GM12892 (cell line): ENCODE measurements at regions not wholly inside any gene's neighbourhood (a gene's known extent, or its start where the extent isn't known, plus 50 kb on each side); places are given as distances from the start of the nearest gene placed in this dataset.

Experiments used
- DNase-seq: peaks from one replicate; pipeline ENCODE4 v3.0.0; 2011; ENCODE audit not compliant: insufficient read length
- FAIRE-seq: peaks from 2 replicates; lab custom pipeline; 2011; peaks lifted over from hg19 to GRCh38; lab: Jason Lieb, UNC
- POLR2A ChIP-seq: IDR thresholded peaks from 2 replicates; pipeline ENCODE4 v1.6.1; 2011; ENCODE audit warnings: low read depth, low read length, control low read depth
- POLR2AphosphoS5 ChIP-seq: IDR thresholded peaks from 2 replicates; pipeline ENCODE4 v1.6.1; 2011; ENCODE audit warnings: low read depth, low read length, control low read depth
- TAF1 ChIP-seq: IDR thresholded peaks from 2 replicates; pipeline ENCODE4 v1.6.1; 2011; ENCODE audit warnings: low read depth, mild to moderate bottlenecking, control low read depth, low read length, borderline replicate concordance

DNA sequence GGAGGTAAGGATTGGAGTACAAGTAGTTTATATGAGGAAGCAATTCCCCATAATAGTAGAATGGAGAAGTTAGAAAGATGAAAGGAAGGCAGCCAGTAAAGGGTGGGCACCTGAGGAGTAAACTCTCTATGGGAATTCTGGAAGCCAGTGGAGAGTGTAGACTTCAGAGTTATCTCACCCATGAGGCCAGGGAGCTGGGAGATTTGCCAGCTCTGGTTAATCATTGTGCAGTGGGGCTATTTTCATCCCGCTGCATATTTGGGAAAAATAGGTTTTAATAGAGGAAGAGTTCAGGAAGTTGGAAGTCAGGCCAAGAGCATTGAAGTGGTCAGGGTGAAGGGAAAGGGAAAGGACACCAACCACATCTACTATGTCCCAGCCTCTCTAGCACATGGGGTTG lies 242.3 kb upstream of the BRINP1 start:
- DNase-seq: no peak
- TF ChIP-seq TAF1: no peak
- no peak for TF ChIP-seq POLR2AphosphoS5
- TF ChIP-seq POLR2A: no peak
- no peak for FAIRE-seq

DNA sequence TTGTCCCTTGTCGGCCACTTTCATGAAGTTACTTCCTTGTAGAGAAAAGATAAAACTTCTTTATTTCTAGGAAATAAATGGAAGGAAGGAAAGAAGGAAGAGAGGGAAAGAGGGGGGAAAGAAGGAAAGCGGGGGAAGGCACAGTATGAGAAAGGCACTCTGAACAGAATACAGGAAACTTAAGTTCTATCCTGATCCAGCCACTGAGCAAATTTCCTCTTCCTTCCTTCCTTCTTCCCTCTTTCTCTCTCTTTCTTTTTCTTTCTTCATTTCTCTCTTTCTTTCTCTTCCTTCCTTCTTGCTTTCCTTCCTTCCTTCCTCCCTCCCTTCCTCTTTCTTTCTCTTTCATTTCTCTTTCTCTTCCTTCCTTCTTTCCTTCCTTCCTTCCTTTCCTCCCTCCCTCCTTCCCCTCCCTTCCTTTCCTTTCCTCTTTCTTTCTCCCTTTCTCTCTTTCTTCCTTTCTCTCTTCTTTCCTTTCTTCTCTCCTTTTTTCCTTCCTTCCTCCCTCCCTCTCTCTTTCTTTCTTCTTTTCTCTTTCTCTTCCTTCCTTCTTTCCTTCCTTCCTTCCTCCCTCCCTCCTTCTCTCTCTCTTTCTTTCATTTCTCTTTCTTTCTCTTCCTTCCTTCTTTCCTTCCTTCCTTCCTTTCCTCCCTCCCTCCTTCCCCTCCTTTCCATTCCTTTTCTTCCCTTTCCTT lies 240.2 kb upstream of the BRINP1 start:
- DNase-seq (no peak), FAIRE-seq (no peak)
- TF ChIP-seq POLR2AphosphoS5: no peak
- no peak for TF ChIP-seq POLR2A
- TF ChIP-seq TAF1: no peak

DNA sequence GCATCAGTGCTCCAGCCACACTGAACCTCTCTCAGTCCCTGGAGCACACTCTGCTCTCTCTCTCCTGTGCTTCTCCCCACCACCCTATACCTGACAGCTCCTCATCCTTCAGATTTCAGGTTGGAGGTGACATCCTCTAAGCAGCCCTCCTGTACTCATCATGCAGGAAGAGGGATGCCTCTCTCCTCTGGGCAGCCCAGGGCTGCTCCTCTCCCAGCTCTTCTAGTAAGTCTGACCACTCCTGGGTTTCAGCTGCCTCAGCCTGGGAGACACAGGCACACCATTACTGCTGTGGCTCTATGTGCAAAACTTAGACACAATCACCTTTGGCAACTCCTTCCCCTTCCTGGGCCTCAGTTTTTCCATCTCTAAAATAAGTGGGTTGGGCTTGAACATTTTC lies 232.4 kb upstream of the BRINP1 start:
- no peak for DNase-seq
- TF ChIP-seq TAF1: no peak
- no peak for TF ChIP-seq POLR2AphosphoS5
- TF ChIP-seq POLR2A: no peak
- no peak for FAIRE-seq

DNA sequence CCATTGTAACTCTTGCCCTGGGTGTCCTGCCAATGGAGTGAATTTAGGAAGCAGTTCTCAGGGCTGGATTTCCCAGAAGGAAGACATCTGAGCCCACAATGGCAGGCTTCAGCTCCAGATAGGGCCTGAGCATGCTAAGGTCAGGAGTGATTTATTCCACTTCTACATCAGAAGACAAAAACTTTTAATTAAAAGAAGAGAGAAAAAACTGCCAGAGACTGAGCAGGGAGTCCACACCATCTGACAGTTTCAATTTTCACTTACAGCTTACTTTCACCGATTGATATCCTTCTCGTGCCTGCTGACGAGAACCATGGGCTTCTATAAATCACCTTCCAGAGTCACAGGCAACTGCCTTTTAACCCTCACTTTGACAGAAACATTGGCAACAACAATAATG lies 228.3 kb upstream of the BRINP1 start:
- no peak for DNase-seq
- no peak for FAIRE-seq
- TF ChIP-seq POLR2A (no peak), TAF1 (no peak), POLR2AphosphoS5 (no peak)

DNA sequence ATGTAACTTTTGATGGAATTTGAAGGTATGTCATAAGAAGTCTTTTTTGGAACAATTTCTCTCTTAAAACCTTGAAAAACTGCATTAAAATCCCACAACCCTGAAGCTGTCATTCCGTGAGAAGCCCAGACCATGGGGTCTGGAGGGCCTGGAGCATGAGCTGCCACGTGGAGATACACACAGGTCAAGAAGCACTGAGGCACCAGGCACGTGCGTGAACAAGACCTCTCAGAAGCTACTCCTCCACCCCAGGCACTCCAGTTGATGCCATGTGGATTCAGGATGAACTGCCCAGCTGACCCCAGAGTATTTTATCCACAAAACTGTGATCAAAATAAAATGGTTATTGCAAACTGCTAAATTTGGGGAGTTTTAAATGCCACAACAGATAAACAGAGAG lies 227.5 kb upstream of the BRINP1 start:
- no peak for DNase-seq
- no peak for FAIRE-seq
- TF ChIP-seq TAF1 (no peak), POLR2AphosphoS5 (no peak), POLR2A (no peak)

DNA sequence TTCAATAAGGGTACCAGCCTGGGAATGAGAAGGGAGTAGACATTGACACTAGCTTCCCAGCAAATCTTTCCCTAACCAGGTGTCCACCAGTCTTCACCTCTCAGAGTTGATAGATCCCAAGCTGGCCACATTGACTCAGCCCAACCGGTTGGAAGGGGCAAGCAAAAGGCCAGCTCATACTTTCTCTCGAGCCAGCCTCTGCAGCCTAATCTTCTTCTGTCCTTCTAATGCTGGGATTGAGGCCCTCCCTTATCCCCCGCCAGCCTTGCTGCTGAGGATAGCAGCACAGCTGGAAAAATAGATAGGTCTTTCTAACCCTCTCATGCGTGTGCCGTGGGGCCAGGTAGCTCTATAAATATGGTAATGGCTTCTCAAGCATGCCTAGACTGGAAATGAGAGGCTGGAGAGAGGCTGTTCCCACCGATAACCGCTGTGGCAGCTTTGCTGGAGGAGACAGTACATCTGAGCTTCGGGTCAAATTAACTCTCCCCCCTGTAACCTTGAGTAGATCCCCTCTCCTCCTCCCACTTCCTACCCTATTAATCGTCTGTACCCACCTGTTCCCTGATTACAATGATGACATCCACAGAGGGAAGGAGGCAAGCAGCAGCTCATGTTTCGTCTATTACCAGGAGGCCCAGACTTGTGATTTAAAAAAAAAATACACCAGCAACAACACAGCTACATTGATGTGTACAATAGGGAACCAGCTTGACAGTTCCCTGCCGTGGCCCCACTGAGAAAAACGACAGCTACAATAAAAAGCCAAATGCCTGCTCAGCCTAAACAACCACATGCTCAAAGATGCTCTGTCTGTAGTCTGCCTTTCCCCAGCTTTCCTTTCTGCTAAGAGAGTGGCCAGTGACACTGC lies 219.9 kb upstream of the BRINP1 start:
- TF ChIP-seq POLR2A (no peak), POLR2AphosphoS5 (no peak), TAF1 (no peak)
- DNase-seq (no peak), FAIRE-seq (no peak)

DNA sequence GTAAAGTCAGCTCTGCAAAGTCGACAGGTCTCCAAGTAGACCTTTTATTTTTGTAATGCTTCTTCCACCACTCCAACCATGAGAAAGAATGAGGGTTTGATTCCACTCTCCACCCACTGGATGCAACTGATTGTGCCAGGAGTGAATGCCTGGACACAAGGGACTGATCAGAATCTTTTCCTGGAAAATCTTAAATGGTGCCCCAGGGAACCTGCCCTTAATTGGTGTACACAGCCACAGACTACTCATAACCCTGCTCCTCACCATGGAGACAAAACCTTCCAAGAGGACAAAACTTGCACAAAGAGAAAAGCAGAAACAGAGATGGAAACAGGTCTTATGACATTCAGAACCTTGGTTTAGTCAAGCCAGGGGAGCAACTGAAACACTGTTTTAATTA lies 208.6 kb upstream of the BRINP1 start:
- DNase-seq: no peak
- no peak for FAIRE-seq
- TF ChIP-seq POLR2AphosphoS5 (no peak), TAF1 (no peak), POLR2A (no peak)

DNA sequence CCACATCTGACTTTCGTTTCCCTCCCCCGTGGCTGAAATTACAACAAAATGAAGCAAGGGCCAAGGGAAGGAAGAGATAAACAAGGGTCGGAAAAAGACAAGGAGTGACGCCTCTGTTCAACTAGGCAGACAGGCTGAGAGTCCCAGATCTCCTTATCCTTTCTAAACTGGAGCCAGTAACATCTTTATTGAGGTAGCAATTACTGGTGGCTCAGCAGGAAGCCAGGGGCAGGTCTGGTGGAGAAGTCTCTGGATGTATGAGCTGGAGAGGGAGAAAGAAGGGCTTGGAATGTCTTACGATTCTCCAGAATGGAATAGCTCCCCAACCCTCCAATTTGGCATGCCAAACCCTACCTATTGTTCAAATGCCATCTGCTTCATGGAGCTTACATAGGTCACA lies 190.8 kb upstream of the BRINP1 start:
- FAIRE-seq (no peak), DNase-seq (no peak)
- TF ChIP-seq POLR2A: no peak
- TF ChIP-seq TAF1: no peak
- TF ChIP-seq POLR2AphosphoS5: no peak

DNA sequence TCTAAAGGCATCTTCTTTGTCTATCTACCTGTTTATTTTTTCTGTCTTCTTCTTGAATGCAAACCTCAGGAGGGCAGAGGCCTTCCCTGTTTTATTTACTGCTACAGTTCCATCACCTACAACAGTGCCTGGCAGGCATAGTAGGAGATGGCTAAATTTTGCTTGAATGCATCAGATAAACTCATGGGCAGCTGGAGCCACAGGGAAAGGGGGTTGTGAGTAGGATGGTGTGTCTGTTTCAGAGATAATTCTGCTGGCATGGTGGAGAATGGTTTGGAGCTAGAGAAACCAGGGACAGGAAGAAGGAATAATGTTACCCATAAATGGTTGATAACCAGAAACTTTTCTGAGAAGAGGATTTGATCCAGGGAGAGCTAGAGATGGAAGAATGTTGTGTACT lies 189.8 kb upstream of the BRINP1 start:
- no peak for TF ChIP-seq TAF1
- DNase-seq (no peak), FAIRE-seq (no peak)

DNA sequence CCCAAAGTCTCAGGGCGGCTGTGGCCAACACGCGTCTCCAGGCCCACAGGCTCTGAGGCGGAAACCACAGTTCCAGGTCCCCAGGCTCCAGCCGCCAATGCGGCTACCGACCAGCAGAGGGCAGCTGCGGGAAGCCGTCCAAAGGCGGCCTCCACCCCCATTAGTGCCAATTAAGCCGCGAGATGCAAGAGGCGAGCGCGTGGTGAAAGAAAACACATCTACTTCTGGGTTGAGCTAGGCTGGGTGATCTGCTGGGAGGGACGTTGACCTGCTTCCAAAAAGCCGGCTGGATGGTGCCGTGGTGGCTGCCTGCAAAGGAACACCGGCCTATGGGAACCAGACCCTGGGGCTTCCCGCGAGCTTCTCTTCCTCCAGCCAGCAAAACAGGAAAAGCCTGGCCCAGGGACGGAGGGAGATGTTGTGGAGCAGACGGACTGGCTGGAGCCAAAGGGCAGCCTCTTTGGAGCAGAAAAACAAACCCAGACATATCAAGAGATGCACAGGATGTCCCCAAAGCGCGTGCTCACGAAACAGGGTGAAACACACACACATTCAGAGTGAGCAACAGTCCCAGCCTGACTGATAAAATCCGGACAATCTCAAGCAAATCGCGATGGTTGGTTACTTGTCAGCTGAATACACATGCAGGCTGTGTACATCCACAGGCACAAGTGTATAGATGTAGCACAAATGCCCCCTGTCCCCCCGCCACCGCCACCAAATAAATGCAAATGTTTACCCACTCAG lies 187.1 kb upstream of the BRINP1 start:
- TF ChIP-seq POLR2AphosphoS5 (no peak), TAF1 (no peak), POLR2A (no peak)
- DNase-seq (peak; percentile 31), FAIRE-seq (no peak)

DNA sequence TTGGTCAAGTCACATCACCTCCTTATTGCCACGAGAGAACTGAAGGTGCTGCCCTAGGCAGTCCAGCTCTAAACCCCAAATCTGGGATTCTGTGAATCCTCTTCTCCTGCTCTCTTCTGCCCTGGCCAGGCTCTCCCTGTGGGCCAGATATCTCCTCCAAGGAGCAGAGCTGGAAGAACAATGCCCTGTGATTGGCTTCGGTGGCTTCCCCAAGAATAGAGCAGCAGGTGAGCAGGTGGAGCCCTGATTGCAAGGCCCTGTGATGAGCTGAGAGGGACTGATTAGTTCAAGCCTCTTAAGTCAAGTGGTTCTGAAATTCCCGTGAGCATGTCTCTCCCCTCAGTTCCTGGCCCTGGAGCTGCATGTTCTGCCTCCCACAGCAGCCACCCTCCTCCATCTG lies 175.3 kb upstream of the BRINP1 start:
- no peak for TF ChIP-seq POLR2A
- TF ChIP-seq POLR2AphosphoS5: no peak
- no peak for TF ChIP-seq TAF1
- FAIRE-seq (no peak), DNase-seq (no peak)

DNA sequence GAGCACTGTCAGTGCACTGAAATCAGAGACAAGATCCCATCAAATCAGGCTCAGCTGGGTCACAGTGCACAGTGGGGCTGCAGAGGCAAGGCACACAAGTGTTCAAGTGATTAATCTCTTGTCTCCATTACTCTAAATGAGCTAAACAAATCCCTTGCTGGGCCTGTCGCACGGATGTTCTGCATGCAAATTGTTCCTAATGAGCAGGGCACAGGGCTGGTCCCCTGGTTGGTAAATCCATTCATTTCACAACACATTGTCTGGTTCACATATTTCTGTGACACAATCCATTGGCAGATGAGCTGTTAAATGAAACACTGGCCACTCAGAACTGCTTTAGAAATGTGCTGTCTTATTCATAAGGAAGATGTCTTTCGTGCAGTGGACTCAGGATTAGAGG lies 167.9 kb upstream of the BRINP1 start:
- no peak for DNase-seq
- no peak for FAIRE-seq
- no peak for TF ChIP-seq POLR2AphosphoS5
- no peak for TF ChIP-seq POLR2A
- no peak for TF ChIP-seq TAF1
